Liver (tissue), 8 donors: ENCODE measurements at regions not wholly inside any gene's neighbourhood (a gene's known extent, or its start where the extent isn't known, plus 50 kb on each side); places are given as distances from the start of the nearest gene placed in this dataset.

Source experiments
- DNase-seq: peaks from one replicate; pipeline ENCODE4 v3.0.0-alpha.2; 2017; ENCODE audit warnings: low spot score
- H3K27ac ChIP-seq, 2 donors: one replicate each; pipeline ENCODE4 v1.7.0; 2013; ENCODE audit warnings: inconsistent platforms in 2 of 2, low read length in 2 of 2, control low read depth in 1 of 2, low read depth in 1 of 2, mild to moderate bottlenecking in 1 of 2
- H3K27me3 ChIP-seq, 4 donors: one replicate each; pipeline versions ENCODE4 v1.6.1 to v1.7.0; 2013; ENCODE audit warnings: low read length in 3 of 4, inconsistent platforms in 1 of 4, mild to moderate bottlenecking in 1 of 4, moderate library complexity in 1 of 4; ENCODE audit not compliant: control insufficient read depth in 4 of 4, insufficient read depth in 4 of 4
- H3K36me3 ChIP-seq, 4 donors: one replicate each; pipeline versions ENCODE4 v1.6.1 to v1.7.0; 2013; ENCODE audit warnings: low read length in 3 of 4, mild to moderate bottlenecking in 3 of 4, low read depth in 1 of 4, moderate library complexity in 1 of 4; ENCODE audit not compliant: control insufficient read depth in 4 of 4, insufficient read depth in 3 of 4
- H3K4me1 ChIP-seq, 4 donors: one replicate each; pipeline versions ENCODE4 v1.6.1 to v1.7.0; 2013; ENCODE audit warnings: low read length in 3 of 4, mild to moderate bottlenecking in 3 of 4, moderate library complexity in 1 of 4; ENCODE audit not compliant: control insufficient read depth in 4 of 4, insufficient read depth in 4 of 4
- H3K4me3 ChIP-seq, 3 donors: one replicate each; pipeline versions ENCODE4 v1.6.1 to v1.7.0; 2013; ENCODE audit warnings: low read length in 3 of 3, control low read depth in 1 of 3, low read depth in 1 of 3, mild to moderate bottlenecking in 1 of 3
- H3K9ac ChIP-seq, 2 donors: one replicate each; pipeline ENCODE4 v1.7.0; 2013; ENCODE audit warnings: low read length in 2 of 2, mild to moderate bottlenecking in 2 of 2, moderate library complexity in 2 of 2, control low read depth in 1 of 2, low read depth in 1 of 2
- H3K9me3 ChIP-seq, 4 donors: one replicate each; pipeline versions ENCODE4 v1.6.1 to v1.7.0; 2013; ENCODE audit warnings: low read length in 3 of 4; ENCODE audit not compliant: control insufficient read depth in 4 of 4
- ATF3 ChIP-seq: IDR thresholded peaks from 2 replicates; pipeline ENCODE4 v1.6.1; 2016; ENCODE audit warnings: antibody characterized with exemption
- CTCF ChIP-seq: fragments of 150-350 bp; IDR thresholded peaks from 2 replicates; pipeline ENCODE4 v1.5.1; 2017; ENCODE audit warnings: improper control_type of control experiment, low read depth, low read length; ENCODE audit not compliant: missing input control
- EGR1 ChIP-seq, 2 donors: IDR thresholded peaks; 2 replicates each; pipeline ENCODE4 v1.6.1; 2016 to 2018; ENCODE audit warnings: antibody characterized with exemption in 2 of 2, low read depth in 2 of 2
- FOXA1 ChIP-seq: IDR thresholded peaks from 2 replicates; pipeline ENCODE4 v1.6.1; 2016; ENCODE audit warnings: antibody characterized with exemption
- FOXA2 ChIP-seq: IDR thresholded peaks from 2 replicates; pipeline ENCODE4 v1.6.1; 2016; ENCODE audit warnings: antibody characterized with exemption
- GABPA ChIP-seq, 2 donors: IDR thresholded peaks in 1 of 2; conservative IDR thresholded peaks in 1 of 2; 2 replicates each; pipeline ENCODE4 v1.6.1; 2016; ENCODE audit warnings: antibody characterized with exemption in 2 of 2, mild to moderate bottlenecking in 1 of 2, moderate library complexity in 1 of 2
- HNF4A ChIP-seq, 2 donors: conservative IDR thresholded peaks; 2 replicates each; pipeline ENCODE4 v1.6.1; 2016; ENCODE audit warnings: antibody characterized with exemption in 2 of 2, mild to moderate bottlenecking in 2 of 2
- HNF4G ChIP-seq: IDR thresholded peaks from 2 replicates; pipeline ENCODE4 v1.6.1; 2016; ENCODE audit warnings: antibody characterized with exemption
- JUND ChIP-seq, 2 donors: IDR thresholded peaks; 2 replicates each; pipeline ENCODE4 v1.6.1; 2016; ENCODE audit warnings: antibody characterized with exemption in 2 of 2
- MAX ChIP-seq: IDR thresholded peaks from 2 replicates; pipeline ENCODE4 v1.6.1; 2016; ENCODE audit warnings: antibody characterized with exemption
- NR2F2 ChIP-seq: IDR thresholded peaks from 2 replicates; pipeline ENCODE4 v1.6.1; 2016; ENCODE audit warnings: antibody characterized with exemption
- RAD21 ChIP-seq, 2 donors: IDR thresholded peaks; 2 replicates each; pipeline ENCODE4 v1.6.1; 2016; ENCODE audit warnings: antibody characterized with exemption in 2 of 2, mild to moderate bottlenecking in 2 of 2
- REST ChIP-seq: IDR thresholded peaks from 2 replicates; pipeline ENCODE4 v1.6.1; 2016; ENCODE audit warnings: antibody characterized with exemption, mild to moderate bottlenecking
- RXRA ChIP-seq, 2 donors: IDR thresholded peaks; 2 replicates each; pipeline ENCODE4 v1.6.1; 2017 to 2018; ENCODE audit warnings: antibody characterized with exemption in 2 of 2, mild to moderate bottlenecking in 1 of 2
- SP1 ChIP-seq: IDR thresholded peaks from 2 replicates; pipeline ENCODE4 v1.6.1; 2018; ENCODE audit warnings: antibody characterized with exemption, mild to moderate bottlenecking
- TAF1 ChIP-seq: conservative IDR thresholded peaks from 2 replicates; pipeline ENCODE4 v1.6.1; 2016; ENCODE audit warnings: antibody characterized with exemption, mild to moderate bottlenecking
- YY1 ChIP-seq: IDR thresholded peaks from 2 replicates; pipeline ENCODE4 v1.6.1; 2016; ENCODE audit warnings: antibody characterized with exemption, mild to moderate bottlenecking
- ZBTB33 ChIP-seq: IDR thresholded peaks from 2 replicates; pipeline ENCODE4 v1.6.1; 2016; ENCODE audit warnings: antibody characterized with exemption
- WGBS: extraction: QIAGEN DNeasy Blood & Tissue Kit; methylation state at CpG from one replicate; pipeline ENCODE4 v1.1.7; 2013; 5-methylcytosine and 5-hydroxymethylcytosine counted together
- donor health status: healthy.
- donor health status: healthy.
- donor health status: healthy.
- donor health status: healthy.
- donor health status: healthy.

- TF ChIP-seq REST, result no peak
- no peak for TF ChIP-seq HNF4A (conservative IDR thresholded peaks at IDR 0.05)
- no peak for TF ChIP-seq HNF4G
Measured at GRCh38 chr12:16421806-16422205, 74.4 kb downstream of the MGST1 start (continued).

- Histone ChIP-seq H3K9ac (no peak overlapping the region), H3K9me3 (no peaks in the 10 kb centered on the region), H3K4me3 (no peak overlapping the region), H3K27ac (no peak overlapping the region), H3K27me3 (no peaks in the 10 kb centered on the region), H3K4me1 (no peaks in the 10 kb centered on the region), H3K36me3 (no peaks in the 10 kb centered on the region)
- 89% methylated on average over 2 of the region's 2 CpGs for WGBS
- no peak for TF ChIP-seq FOXA2
- TF ChIP-seq SP1, result no peak
- TF ChIP-seq REST, result no peak
- TF ChIP-seq MAX, result no peak
- TF ChIP-seq RXRA (IDR thresholded peaks at IDR 0.05), result no peak
- TF ChIP-seq HNF4A (conservative IDR thresholded peaks at IDR 0.05), result no peak
- no peak for TF ChIP-seq EGR1 (IDR thresholded peaks at IDR 0.05; ENCODE audit: low read depth in 2 of 2)
- no peak for TF ChIP-seq RAD21 (IDR thresholded peaks at IDR 0.05)
- no peak for TF ChIP-seq ATF3
- no peak for TF ChIP-seq GABPA (IDR thresholded peaks at IDR 0.05 in 1 of 2, conservative IDR thresholded peaks at IDR 0.05 in 1 of 2)
- TF ChIP-seq YY1, result no peak
- TF ChIP-seq JUND (IDR thresholded peaks at IDR 0.05), result no peak
- TF ChIP-seq CTCF, result no peak
- no peak for TF ChIP-seq NR2F2
- TF ChIP-seq FOXA1, result no peak
- TF ChIP-seq ZBTB33, result no peak
- no peak for TF ChIP-seq HNF4G
- TF ChIP-seq TAF1, result no peak
- no peak for DNase-seq
Measured at GRCh38 chr12:16424531-16424930, 77.1 kb downstream of the MGST1 start.
